Caki2 (cell line): ENCODE measurements at regions not wholly inside any gene's neighbourhood (a gene's known extent, or its start where the extent isn't known, plus 50 kb on each side); places are given as distances from the start of the nearest gene placed in this dataset.
"Not testable (repeated sequence)": the region's sequence is repeated elsewhere in the genome, so short reads cannot be mapped to it uniquely, and the experiment has no call there.

Experiments
- DNase-seq: peaks from one replicate; pipeline ENCODE4 v3.0.0-alpha.2; 2015; ENCODE audit warnings: low read depth
- in situ Hi-C: cut with HindIII; loops from 2 replicates; pipeline ENCODE4 v1.10.0; 2016; ENCODE audit warnings: low sequenced_read_pairs, low pct_unique_long_range_greater_than_20kb, mixed read lengths

- in situ Hi-C loops, result no loop called here
- no peak for DNase-seq
Measured at GRCh38 chr2:12918138-12918834, 201.6 kb downstream of the TRIB2 start.

- in situ Hi-C loops, result no loop called here
- no peak for DNase-seq
Measured at GRCh38 chr2:12918835-12919445, 202.2 kb downstream of the TRIB2 start.

GRCh38 chr2:12921321-12921720 is 204.6 kb downstream of the TRIB2 start:
- no peak for DNase-seq
- in situ Hi-C loops, result no loop called here

GRCh38 chr2:12923907-12924610 is 207.3 kb downstream of the TRIB2 start:
- in situ Hi-C loops, result no loop called here
- no peak for DNase-seq

GRCh38 chr2:12926641-12927040 is 209.9 kb downstream of the TRIB2 start:
- DNase-seq, result not testable (repeated sequence)

GRCh38 chr2:12928197-12928774 is 211.6 kb downstream of the TRIB2 start:
- in situ Hi-C loops, result no loop called here
- no peak for DNase-seq

More at GRCh38 chr2:12926641-12927040, 209.9 kb downstream of the TRIB2 start:
- in situ Hi-C loops, result not testable (repeated sequence)

GRCh38 chr2:12928775-12929401 is 212.2 kb downstream of the TRIB2 start:
- in situ Hi-C loops, result no loop called here
- no peak for DNase-seq

- DNase-seq, result no peak
- in situ Hi-C loops, result no loop called here
Measured at GRCh38 chr2:12929758-12930157, 213.0 kb downstream of the TRIB2 start.

- in situ Hi-C loops, result no loop called here
- no peak for DNase-seq
Measured at GRCh38 chr2:12930391-12930790, 213.7 kb downstream of the TRIB2 start.

- in situ Hi-C loops, result no loop called here
- no peak for DNase-seq
Measured at GRCh38 chr2:12931186-12931844, 214.6 kb downstream of the TRIB2 start.

GRCh38 chr2:12932192-12932591 is 215.5 kb downstream of the TRIB2 start:
- in situ Hi-C loops, result no loop called here
- no peak for DNase-seq

- in situ Hi-C loops, result no loop called here
- DNase-seq, result no peak
Measured at GRCh38 chr2:12934146-12934756, 217.5 kb downstream of the TRIB2 start.

- DNase-seq, result no peak
- in situ Hi-C loops, result no loop called here
Measured at GRCh38 chr2:12935222-12935621, 218.5 kb downstream of the TRIB2 start.

- no peak for DNase-seq
- in situ Hi-C loops, result no loop called here
Measured at GRCh38 chr2:12935796-12936195, 219.1 kb downstream of the TRIB2 start.

GRCh38 chr2:12941203-12941602 is 224.5 kb downstream of the TRIB2 start:
- DNase-seq, result no peak
- in situ Hi-C loops, result no loop called here

GRCh38 chr2:12948231-12948960 is 231.7 kb downstream of the TRIB2 start:
- no peak for DNase-seq
- in situ Hi-C loops, result no loop called here

GRCh38 chr2:12948961-12949353 is 232.2 kb downstream of the TRIB2 start:
- in situ Hi-C loops, result no loop called here

More at GRCh38 chr2:12948961-12949353, 232.2 kb downstream of the TRIB2 start:
- no peak for DNase-seq
